CD4-positive, alpha-beta T cell treated with Interleukin-4 for 1 hour (primary cell): ENCODE measurements at regions not wholly inside any gene's neighbourhood (a gene's known extent, or its start where the extent isn't known, plus 50 kb on each side); places are given as distances from the start of the nearest gene placed in this dataset.
"Not testable (repeated sequence)": the region's sequence is repeated elsewhere in the genome, so short reads cannot be mapped to it uniquely, and the experiment has no call there.

ENCODE experiments used
- DNase-seq, 2 donors: peaks; one replicate each; pipeline ENCODE4 v3.0.0-alpha.2; 2020 to 2022

DNA sequence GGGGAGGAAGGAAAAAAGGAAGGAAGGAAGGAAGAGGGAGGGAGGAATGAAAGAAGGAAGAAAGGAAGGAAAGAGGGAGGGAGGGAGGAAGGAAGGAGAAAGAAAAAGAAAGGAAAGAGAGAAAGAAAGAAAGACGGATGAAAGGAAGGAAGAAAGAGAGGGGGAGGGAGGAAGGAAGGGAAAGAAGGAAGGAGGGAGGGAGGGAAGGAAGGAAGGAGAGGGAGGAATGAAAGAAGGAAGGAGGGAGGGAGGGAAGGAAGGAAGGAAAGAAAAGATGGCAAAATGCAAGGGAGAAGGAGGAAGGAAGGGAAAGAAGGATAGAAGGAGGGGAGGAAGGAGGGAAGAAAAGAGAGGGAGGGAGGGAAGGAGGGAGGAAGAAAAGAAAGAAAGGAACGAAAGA lies 257.3 kb upstream of the C16orf82 start:
- DNase-seq = no peak

DNA sequence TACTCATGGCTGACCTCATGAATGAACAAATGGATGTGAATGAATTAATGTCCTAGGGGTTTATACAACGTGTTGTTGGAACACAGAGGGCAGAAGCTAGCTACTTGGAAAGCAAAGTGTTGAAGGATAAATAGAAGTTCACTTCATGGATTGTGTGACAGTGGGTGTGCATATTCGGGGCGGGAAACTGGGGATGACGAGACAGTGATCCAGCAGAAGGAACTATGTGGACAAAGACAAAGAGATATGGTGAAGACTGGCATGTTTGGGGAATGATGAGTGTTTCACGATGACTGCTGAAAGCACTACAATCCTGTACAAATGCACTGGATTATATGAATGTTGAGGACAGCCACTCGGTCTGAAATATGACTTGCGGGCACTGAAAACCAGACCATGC lies 250.5 kb upstream of the C16orf82 start:
- no peak for DNase-seq

DNA sequence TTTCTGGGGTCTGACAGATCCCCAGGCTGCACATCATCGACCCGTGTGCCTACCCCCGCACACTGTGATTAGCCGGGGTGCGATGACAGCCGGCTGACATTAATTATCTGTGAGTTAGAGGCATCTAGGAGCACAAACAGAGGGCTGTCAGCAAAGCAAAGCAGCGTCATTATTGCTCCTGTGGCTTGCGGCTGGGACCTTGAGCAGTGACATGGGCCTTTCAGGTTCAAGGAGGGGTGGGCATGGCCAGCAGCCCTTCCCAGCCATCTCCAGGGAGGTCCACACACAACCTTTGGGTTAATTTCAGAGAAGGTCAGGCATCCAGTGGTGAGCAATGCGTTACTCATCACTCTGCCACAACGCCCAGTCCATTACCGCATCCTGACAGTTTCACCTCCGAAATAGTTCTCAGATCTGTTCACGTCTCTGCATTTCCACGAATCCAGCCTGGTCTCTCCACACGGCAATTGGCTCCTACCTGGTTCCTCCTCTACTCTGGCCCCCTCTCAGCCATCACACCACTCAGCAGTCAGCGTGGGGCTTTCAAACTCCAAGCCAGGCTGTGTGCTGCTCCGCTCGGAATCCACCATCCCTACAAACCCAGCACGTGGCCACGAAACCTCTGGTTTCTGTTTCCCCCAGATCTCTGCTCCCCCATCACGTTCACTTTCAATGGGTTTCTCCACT lies 249.7 kb upstream of the C16orf82 start:
- no peak for DNase-seq

DNA sequence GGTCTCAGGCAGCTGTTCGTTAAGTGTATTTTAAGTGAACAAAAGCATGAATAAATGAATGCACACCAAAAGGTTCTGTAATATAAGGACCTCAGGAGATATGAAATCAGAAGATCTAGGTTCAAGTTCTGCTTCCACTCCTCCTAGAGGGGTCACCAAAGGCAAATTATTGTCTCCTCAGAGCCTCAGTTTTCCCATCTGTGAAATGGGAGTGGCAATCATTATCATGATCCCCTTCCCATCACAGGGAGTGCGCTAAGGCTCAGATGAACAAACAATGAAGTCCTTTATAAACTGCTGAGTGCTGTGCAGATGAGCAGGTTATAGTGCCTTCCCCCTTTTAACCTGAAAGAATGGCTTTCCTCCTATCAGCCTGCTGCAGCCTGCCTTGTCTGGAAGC lies 248.3 kb upstream of the C16orf82 start:
- no peak for DNase-seq

DNA sequence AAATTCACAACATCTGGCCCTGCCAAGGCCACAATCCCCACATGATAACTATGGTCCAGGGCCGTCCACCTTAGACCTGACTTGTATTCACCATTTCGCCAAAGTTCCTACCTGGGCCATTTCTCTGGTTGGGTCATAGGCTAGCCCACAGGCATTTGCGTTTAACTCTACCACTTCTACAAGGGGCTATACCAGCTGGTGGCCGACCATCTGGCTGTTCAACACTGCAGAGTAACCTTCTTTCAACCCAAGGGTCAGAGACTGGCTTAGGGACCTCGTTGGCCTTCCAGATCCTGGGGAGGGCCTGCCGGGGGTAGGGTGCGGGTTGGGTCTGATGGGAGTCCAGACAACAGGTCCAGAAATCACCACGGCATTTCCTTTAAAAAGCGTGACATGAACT lies 242.3 kb upstream of the C16orf82 start:
- no peak for DNase-seq

DNA sequence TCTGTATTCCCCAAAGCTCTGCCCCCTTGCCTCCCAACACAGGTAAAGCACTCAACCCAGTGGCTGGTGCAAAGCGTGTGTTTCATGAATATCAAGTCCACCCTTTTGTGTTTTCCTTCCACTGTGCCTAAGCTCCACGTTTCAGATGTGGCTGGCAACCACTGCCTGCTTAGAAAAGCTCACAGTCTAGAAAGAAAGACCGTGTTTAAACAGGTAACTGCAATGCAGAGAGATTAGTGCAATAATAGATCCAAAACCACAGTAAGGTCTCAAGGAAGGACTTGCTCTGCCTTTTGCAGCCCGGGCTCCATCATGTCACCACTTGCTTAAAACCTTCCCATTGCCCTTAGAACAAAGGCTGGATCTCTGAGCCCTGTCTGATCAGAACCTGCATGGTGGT lies 240.2 kb upstream of the C16orf82 start:
- no peak for DNase-seq

DNA sequence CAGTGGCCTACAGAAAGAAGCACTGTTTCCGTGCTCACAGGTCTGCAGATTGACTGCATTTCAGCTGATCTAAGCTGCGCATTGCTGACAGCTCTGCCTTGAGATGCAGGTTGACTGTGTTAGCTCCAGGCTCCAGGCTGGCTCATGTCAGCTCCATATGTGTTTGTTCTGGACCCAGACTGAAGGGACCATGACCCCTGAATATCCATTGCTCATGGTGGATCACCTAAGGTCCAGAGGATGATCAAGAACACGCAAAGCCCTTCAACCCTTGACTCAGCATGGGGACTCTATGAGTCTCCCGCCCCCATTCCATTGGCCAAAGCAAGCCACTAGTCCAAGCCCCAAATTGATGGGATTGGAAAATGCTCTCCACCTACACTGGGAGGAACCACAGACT lies 239.3 kb upstream of the C16orf82 start:
- no peak for DNase-seq

DNA sequence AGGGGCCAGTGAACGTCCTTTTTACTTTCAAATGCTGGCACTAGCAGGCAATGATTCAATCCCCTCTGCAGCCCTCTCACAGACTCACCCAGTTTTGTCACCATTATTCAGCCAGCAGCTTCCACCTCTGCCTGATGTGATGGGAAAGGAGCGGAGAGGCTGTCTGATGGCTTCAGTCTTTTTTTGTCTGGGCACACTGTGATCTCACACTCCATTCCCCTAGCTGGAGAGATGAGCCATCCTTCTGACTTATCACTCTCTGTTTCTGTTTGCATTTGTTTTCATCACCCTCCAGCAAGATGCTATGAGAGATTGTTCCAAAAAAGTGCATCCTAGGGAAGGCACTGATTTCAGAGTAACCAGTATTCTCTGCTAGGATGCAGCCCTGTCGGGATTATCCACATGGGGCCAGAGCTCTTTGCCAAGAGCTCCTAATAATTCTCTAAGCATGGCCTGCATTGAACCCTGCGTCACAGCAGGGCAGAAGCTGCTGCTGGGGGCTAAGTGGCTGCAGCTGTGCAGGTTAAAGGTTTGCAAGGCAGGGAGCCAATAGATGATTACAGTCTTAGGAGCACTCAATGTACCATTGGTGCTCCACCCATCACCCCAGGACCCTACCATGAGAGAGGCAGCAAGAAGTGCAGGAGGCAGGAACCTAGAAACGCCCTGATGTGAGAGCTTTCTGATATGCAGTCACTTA lies 236.1 kb upstream of the C16orf82 start:
- DNase-seq = no peak

DNA sequence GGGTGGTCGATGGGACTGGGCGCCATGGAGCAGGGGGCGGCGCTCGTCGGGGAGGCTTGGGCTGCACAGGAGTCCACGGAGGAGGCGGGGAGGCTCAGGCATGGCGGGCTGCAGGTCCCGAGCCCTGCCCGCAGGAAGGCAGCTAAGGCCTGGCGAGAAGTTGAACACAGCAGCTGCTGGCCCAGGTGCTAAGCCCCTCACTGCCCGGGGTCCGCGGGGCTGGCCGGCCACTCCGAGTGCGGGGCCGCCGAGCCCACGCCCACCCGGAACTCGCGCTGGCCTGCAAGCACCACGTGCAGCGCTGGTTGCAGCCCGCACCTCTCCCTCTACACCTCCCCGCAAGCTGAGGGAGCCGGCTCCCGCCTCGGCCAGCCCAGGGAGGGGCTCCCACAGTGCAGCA lies 230.6 kb upstream of the C16orf82 start:
- not testable (repeated sequence) for DNase-seq

DNA sequence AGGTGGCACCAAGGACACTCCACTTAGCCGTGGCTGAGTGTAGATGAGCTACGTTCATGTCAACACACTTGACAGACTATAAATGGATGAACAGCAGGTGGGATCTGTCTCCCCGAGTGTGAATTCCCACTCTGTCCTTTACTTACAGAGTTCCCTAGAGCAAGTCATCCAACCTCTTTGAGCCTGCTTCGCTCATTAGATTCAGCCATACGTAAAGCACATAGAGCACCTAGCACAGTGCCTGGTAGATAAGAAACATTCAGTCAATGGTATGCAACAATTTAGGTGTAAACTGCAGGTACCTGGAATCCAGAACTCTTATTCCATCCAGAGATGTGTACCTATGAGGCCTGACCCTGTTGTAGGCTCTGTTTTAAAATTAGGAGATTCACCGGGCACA lies 227.8 kb upstream of the C16orf82 start:
- no peak for DNase-seq

DNA sequence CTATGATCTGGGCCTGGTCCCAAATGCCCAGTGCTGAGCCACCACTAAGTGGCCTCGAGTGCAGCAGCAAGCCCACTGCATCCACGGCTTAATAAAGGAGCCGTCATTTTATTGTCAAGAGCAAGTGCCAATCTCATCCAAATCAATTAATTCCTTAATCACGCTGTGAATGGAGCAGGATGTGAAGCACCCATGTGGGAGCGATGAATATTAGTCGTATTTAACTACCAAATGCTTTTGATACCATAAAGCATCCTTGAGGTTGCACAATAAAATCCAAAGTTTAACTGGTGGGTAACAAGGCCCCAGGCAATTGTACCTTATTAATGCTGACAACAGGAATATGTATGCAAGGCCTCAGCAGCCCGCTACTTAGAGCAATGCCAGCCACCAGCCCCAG lies 226.0 kb upstream of the C16orf82 start:
- no peak for DNase-seq

DNA sequence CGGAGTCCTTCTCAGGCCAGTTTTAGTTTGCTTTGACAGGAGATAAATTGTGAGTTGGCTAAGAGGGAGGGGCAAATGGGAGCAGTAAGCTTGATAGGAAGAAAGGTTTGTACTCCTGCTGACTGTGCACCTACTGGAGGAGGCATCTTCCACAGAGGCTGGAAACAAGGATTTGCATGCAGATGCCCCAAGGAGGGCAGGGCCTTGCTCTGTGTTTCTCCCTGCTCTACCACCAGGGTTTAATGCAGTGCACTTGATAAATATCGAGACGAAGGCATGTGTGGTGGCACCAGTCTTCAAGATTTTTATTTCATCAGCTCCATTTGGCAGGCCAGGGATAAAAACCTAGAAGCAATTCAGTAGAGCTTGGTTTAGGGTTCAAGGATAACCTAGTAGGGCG lies 210.5 kb upstream of the C16orf82 start:
- DNase-seq = no peak

DNA sequence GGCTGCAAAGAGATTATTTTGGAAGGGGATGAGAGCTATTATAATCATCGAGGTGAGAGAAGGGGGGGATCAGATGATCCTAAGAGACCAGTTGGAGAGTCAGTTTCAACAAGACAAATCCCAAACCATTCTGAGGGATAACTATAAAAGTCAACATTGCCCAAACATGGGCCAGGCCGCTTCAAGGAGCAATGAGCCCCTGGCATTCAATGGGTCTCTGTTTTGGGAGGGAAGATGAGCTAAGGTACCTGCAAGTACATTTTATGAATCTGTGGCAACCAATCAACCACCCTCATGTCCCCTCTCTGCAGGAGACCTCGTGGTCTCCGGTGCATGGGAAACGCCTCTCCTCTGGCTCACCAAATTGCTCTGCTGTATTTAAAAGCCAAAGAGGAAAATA lies 209.9 kb upstream of the C16orf82 start:
- DNase-seq = no peak

DNA sequence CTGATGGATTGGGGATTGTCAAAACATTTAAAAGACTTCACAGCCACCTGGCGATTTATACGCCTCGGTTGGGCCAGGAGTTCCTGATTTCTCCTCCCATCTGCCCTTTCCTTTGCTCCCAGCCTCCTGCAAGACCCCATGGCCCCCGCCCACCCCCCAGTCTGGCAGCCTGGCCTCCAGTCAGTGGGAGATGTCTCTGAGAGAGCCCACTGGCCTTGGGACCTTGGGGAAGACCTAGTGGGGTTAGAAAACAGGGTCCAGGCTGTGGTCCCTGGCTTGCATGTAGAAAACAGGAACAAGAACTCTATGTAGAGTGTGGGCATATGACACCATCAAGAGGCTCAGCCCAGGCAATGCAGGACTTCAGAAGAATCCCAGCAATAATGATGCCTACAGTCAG lies 209.4 kb upstream of the C16orf82 start:
- no peak for DNase-seq

DNA sequence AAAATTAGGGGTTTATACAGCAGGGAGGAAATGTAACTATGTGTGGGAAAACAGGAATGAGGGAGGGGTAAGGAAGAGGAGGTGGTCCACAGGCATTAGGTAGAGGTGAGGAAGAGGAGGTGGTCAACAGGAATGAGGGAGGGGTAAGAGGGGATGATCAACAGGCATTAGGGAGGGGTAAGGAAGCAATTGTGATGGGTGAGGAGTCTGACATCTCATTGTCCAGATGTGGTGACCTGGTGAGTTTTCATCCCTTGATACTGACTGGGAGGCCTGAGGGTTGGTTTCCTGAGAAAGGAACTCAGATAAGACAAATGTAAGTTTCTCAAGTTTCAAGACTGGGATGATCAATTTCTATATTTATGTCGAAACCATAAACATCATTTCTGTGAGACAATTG lies 206.2 kb upstream of the C16orf82 start:
- no peak for DNase-seq

DNA sequence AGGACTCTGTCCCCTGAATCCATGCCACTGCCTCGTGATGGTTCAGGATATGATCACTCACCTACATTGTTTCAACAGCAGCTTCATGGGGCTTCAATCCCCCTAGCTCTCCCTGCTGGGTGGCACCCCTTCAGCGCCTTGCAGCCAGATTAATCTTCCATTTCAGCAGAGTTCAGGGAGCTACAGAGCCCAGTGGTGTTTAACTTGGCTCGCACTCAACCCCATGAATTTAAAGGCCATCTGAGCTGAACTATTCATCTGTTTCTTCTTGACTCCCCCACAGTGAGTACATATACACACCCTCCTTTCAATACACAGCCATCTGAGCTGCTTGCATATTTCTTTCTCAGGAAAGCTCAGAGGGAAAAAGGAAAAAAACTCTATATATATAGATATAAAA lies 202.8 kb upstream of the C16orf82 start:
- no peak for DNase-seq

DNA sequence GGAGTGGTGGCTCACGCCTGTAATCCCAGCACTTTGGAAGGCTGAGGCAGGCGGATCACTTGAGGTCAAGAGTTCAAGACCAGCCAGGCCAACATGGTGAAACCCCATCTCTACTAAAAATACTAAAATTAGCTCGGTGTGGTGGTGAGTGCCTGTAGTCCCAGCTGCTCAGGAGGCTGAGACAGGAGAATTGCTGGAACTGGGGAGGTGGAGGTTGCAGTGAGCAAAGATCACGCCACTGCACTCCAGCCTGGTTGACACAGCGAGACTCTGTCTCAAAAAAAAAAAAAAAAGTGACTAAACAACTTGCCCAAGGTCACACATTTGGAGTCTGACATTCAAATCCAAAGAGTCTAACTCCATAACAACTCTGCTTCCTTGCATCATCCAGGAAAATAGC lies 192.4 kb upstream of the C16orf82 start:
- DNase-seq = not testable (repeated sequence)

DNA sequence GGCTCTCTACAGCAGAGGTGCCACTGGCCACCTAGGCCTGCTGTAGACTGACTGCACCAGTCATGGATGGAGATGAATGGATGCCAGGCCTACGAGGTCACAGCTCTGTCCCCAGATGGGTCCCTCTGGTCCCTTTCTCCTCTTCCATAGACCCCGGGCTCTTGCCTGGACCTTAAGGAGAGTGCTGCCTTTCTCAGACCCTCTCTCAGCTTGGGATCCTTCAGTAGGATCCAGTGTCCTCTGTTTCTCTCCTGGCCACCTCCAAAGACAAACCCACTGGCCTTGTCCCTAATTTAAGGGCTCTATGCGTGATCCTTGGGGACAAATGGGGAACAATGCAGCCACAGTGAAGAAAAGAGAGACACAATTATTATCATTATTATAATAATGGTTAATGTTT lies 189.3 kb upstream of the C16orf82 start:
- DNase-seq = no peak

DNA sequence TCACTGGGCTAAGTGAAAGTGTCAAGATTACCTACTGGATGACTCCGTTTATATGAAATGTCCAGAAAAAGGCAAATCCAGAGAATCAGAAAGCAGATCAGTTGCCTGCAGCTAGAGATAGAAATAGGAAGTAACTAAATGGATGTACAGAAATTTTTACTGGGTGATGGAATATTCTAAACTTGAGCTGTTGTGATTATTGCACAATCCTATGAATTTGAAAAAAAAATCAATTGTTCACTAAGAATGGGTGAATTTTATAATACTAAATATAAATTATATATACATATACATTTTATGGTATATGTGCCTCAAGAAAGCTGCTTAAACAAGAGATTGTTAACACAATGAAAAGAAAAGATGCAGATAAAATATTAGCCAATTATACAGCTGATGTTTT lies 181.1 kb upstream of the C16orf82 start:
- no peak for DNase-seq

DNA sequence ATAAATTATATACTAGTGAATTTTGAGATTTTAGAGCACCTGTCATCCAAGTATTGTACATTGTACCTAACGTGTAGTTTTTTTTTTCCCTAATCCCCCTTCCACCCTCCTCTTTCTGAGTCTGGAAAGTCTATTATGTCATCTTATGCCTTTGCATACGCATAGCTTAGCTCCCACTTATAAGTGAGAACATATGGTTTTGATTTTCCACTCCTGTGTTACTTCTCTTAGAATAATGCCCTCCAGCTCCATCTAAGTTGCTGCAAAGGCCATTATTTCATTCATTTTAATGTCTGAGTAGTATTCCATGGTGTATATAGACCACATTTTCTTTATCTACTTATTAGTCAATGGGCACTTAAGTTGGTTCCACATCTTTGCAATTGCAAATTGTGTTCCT lies 177.0 kb upstream of the C16orf82 start:
- DNase-seq = no peak

DNA sequence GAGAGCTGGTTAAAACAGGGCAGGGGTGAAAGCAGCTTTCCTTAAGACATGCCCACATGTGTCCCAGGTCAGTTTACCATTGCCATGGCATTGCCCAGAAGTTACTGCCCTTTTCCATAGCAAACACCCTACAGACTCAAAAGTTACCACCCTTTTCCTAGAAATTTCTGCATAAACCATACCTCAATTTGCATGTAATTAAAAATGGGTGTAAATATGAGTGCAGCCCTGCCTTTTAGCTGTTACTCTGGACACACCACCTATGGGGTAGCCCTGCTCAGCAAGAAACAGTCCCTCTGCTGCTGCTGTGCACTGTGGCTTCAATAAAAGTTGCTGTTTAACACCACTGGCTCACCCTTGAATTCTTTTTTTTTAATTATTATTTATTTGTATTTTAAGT lies 168.5 kb upstream of the C16orf82 start:
- DNase-seq = no peak

DNA sequence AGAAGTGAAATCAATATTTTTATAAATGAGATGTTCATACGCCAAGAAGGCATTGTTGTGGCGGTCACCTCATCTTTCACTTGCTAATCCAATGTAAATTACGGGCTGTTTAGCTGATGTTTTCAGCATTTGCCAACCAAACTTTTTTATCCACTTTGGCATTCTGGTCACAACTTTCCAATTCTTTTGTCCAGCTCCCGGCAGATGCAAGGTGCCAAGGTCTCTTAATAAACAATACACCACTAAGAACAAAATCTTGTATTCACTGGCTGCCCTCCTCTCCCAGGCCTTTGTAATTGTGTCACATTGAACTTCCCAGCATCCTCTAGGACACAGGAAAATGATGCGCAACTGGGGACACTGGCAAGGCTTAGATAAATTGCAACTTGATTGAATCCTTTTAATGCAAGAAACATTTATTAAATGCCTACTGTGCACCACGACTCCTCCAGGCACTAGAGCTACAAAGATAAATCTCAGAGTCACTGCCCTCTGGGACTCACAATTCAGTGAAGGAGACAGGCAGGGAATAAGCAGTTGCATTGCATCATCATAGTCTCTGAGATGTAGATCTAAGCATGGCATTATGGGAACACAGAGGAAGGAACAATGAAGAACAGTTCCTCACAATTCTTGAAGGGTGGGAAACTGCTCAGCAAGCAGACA lies 165.4 kb upstream of the C16orf82 start:
- DNase-seq = no peak

DNA sequence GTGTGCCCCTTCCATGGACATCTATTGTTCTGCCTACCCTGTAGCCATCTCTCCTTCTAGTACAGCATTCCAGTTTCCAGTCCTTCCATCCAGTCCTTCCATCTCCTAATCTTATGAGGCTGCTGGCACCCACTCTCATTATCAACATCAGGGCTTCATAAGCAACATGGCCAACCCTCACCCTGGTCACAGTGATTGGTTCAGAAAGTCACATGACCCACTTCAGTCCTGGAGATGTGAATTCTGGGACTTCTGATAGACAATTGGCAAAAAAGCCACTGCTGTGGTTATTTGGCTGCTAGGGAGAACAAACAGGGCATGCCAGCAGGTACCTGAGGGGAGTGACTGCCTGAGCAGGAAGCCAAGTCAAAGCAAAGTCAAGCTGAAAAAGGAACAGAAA lies 164.7 kb upstream of the C16orf82 start:
- no peak for DNase-seq

DNA sequence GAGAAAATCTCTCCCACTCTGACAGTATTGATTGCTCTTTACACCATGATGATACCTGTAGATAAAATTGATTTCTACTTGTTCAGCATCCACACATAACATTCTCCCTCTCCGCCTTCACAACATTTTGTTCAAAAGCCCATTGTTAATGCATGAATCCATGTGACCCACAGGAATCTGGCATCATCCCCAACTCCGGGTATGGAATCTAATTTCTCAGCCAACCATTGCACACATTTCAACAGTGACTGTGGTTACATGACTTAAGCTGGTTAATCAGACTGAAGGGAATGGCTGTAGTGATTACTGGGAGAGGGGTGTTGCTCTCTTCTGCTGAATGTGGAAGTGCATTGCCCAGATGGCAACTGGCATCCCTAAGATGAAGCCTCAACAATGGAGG lies 161.4 kb upstream of the C16orf82 start:
- no peak for DNase-seq

DNA sequence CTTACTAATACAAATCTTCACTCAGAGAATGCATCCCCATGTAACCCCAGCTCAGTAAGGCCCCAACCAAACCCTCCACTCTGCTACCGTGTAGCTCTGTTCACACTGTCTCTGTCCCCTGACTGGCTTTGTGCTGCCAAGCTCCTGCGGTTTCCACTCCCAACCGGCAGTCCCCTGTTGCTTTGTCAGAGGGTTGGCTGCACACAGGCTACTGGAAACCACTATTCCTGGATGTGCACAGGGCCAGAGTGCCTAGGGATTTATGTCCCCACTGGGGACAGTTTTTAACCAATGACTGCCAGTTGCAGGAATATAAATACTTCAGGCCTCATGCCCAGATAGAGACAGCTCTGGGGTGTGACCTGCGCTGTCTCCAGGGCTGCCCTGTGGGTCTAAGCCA lies 157.1 kb upstream of the C16orf82 start:
- DNase-seq = no peak
